Neuronal stem cell (in vitro differentiated cells): ENCODE measurements at regions not wholly inside any gene's neighbourhood (a gene's known extent, or its start where the extent isn't known, plus 50 kb on each side); places are given as distances from the start of the nearest gene placed in this dataset.

Experiments
- DNase-seq: peaks from one replicate; pipeline ENCODE4 v3.0.0-alpha.2; 2013; ENCODE audit warnings: low spot score
- H2AFZ ChIP-seq: one replicate; pipeline ENCODE4 v1.6.1; 2013; ENCODE audit warnings: mild to moderate bottlenecking, low read length, inconsistent platforms
- H2AK5ac ChIP-seq: 2 replicates; pipeline ENCODE4 v1.6.1; 2013; ENCODE audit warnings: low read depth, mild to moderate bottlenecking, inconsistent platforms, low read length, moderate library complexity, mixed read lengths
- H2BK120ac ChIP-seq: 2 replicates; pipeline ENCODE4 v1.6.1; 2013; ENCODE audit warnings: low read depth, mild to moderate bottlenecking, inconsistent platforms, low read length, moderate library complexity, mixed read lengths
- H2BK12ac ChIP-seq: one replicate; pipeline ENCODE4 v1.6.1; 2013; ENCODE audit warnings: low read length, inconsistent platforms
- H2BK15ac ChIP-seq: 2 replicates; pipeline ENCODE4 v1.6.1; 2013; ENCODE audit warnings: mild to moderate bottlenecking, low read length, inconsistent platforms, mixed read lengths
- H2BK5ac ChIP-seq: one replicate; pipeline ENCODE4 v1.6.1; 2013; ENCODE audit warnings: inconsistent platforms, mild to moderate bottlenecking, low read length, moderate library complexity
- H3K14ac ChIP-seq: one replicate; pipeline ENCODE4 v1.6.1; 2013; ENCODE audit warnings: low read length, inconsistent platforms
- H3K18ac ChIP-seq: 2 replicates; pipeline ENCODE4 v1.6.1; 2013; ENCODE audit warnings: low read length, inconsistent platforms
- H3K23ac ChIP-seq: 2 replicates; pipeline ENCODE4 v1.6.1; 2013; ENCODE audit warnings: low read depth, mild to moderate bottlenecking, mixed read lengths, low read length, inconsistent platforms; ENCODE audit not compliant: poor library complexity
- H3K27ac ChIP-seq: replicated peaks from 3 replicates; pipeline ENCODE4 v1.5.1; 2013; ENCODE audit warnings: low read length, inconsistent platforms
- H3K27me3 ChIP-seq, 3 experiments: 2 replicates each; pipeline ENCODE4 v1.6.1; 2013; ENCODE audit warnings: low read length in 3 of 3, mild to moderate bottlenecking in 2 of 3, inconsistent platforms in 1 of 3, low read depth in 1 of 3, mixed read lengths in 1 of 3, moderate library complexity in 1 of 3; ENCODE audit not compliant: control insufficient read depth in 3 of 3, insufficient read depth in 3 of 3
- H3K36me3 ChIP-seq, 2 donors: replicated peaks in 1 of 2; 2 replicates each; pipeline ENCODE4 v1.6.1; 2013; ENCODE audit warnings: low read length in 2 of 2; ENCODE audit not compliant: control insufficient read depth in 2 of 2, insufficient read depth in 2 of 2
- H3K4ac ChIP-seq: 2 replicates; pipeline ENCODE4 v1.6.1; 2013; ENCODE audit warnings: inconsistent platforms, mild to moderate bottlenecking, low read length, moderate library complexity
- H3K4me1 ChIP-seq, 2 donors: 1 replicate in 1 of 2; 2 replicates in 1 of 2; pipeline ENCODE4 v1.6.1; 2013; ENCODE audit warnings: low read length in 2 of 2, low read depth in 1 of 2; ENCODE audit not compliant: control insufficient read depth in 2 of 2, insufficient read depth in 1 of 2
- H3K4me2 ChIP-seq: one replicate; pipeline ENCODE4 v1.6.1; 2013; ENCODE audit warnings: mild to moderate bottlenecking, low read length, inconsistent platforms; ENCODE audit not compliant: insufficient read depth, poor library complexity, severe bottlenecking
- H3K4me3 ChIP-seq, 2 donors: 2 replicates each; pipeline ENCODE4 v1.5.1; 2013; ENCODE audit warnings: low read length in 2 of 2, mild to moderate bottlenecking in 2 of 2, inconsistent platforms in 1 of 2, moderate library complexity in 1 of 2
- H3K79me1 ChIP-seq: one replicate; pipeline ENCODE4 v1.6.1; 2013; ENCODE audit warnings: low read depth, mild to moderate bottlenecking, inconsistent platforms, low read length, moderate library complexity
- H3K9ac ChIP-seq: one replicate; pipeline ENCODE4 v1.6.1; 2013; ENCODE audit warnings: mild to moderate bottlenecking, low read depth, low read length, inconsistent platforms; ENCODE audit not compliant: poor library complexity
- H3K9me3 ChIP-seq, 2 donors: replicated peaks in 1 of 2; 2 replicates each; pipeline versions ENCODE3 to v1.6.1; 2013; ENCODE audit warnings: low read length in 2 of 2, mild to moderate bottlenecking in 2 of 2, inconsistent platforms in 1 of 2, low read depth in 1 of 2, mixed read lengths in 1 of 2, moderate library complexity in 1 of 2; ENCODE audit not compliant: control insufficient read depth in 2 of 2, insufficient read depth in 1 of 2
- H4K8ac ChIP-seq: one replicate; pipeline ENCODE4 v1.6.1; 2013; ENCODE audit warnings: low read depth, mild to moderate bottlenecking, inconsistent platforms, low read length, moderate library complexity
- H4K91ac ChIP-seq: one replicate; pipeline ENCODE4 v1.6.1; 2013; ENCODE audit warnings: low read length, low read depth, mild to moderate bottlenecking, inconsistent platforms; ENCODE audit not compliant: poor library complexity
- WGBS, 2 donors: extraction: QIAGEN DNeasy Blood & Tissue Kit; methylation state at CpG; one replicate each; pipeline ENCODE4 v1.1.7; 2013; ENCODE audit warnings: missing lambda C conversion rate in 2 of 2, mixed read lengths in 1 of 2; ENCODE audit not compliant: insufficient read length in 2 of 2, insufficient replicate concordance in 1 of 2; ENCODE audit errors: extremely low coverage in 2 of 2; 5-methylcytosine and 5-hydroxymethylcytosine counted together

GRCh38 chr4:30783751-30784150 lies 63.6 kb downstream of the PCDH7 start:
- no peak overlapping the region for H2BK15ac ChIP-seq
- H3K4ac ChIP-seq = no peak overlapping the region
- no peak overlapping the region for H2BK5ac ChIP-seq
- no peak overlapping the region for H3K23ac ChIP-seq
- no peak overlapping the region for H2BK12ac ChIP-seq
- no peak overlapping the region for H4K8ac ChIP-seq
- no peak overlapping the region for H3K14ac ChIP-seq
- H3K36me3 ChIP-seq = no peaks in the 10 kb centered on the region
- no peak overlapping the region for H3K27ac ChIP-seq
- H2BK120ac ChIP-seq = no peak overlapping the region
- H3K4me3 ChIP-seq = no peak overlapping the region
- H2AFZ ChIP-seq = peak overlapping the region; percentile 45
- no peak overlapping the region for H4K91ac ChIP-seq
- no peaks in the 10 kb centered on the region for H3K9me3 ChIP-seq
- no peak overlapping the region for H2AK5ac ChIP-seq
- H3K4me1 ChIP-seq = peaks cover 0 to 2% of the 10 kb centered on the region in 2 donors
- no peaks in the 10 kb centered on the region for H3K79me1 ChIP-seq
- DNase-seq = no peak
- H3K4me2 ChIP-seq = no peak overlapping the region
- no peak overlapping the region for H3K9ac ChIP-seq
- H3K27me3 ChIP-seq = no peaks in the 10 kb centered on the region
- no peak overlapping the region for H3K18ac ChIP-seq

- DNase-seq = no peak
Observed at GRCh38 chr4:30789219-30789671, 69.1 kb downstream of the PCDH7 start.

GRCh38 chr4:30790123-30790522 lies 70.0 kb downstream of the PCDH7 start:
- Histone ChIP-seq H2BK120ac (no peak overlapping the region), H3K4me1 (peaks cover 3 to 24% of the 10 kb centered on the region in 2 donors), H3K4me2 (no peak overlapping the region), H3K9ac (no peak overlapping the region), H3K36me3 (no peaks in the 10 kb centered on the region), H3K9me3 (no peaks in the 10 kb centered on the region), H4K8ac (no peak overlapping the region), H3K4ac (no peak overlapping the region), H3K27ac (no peak overlapping the region), H2BK5ac (no peak overlapping the region), H3K23ac (no peak overlapping the region), H2BK15ac (no peak overlapping the region), H3K79me1 (no peaks in the 10 kb centered on the region), H2BK12ac (no peak overlapping the region), H2AK5ac (no peak overlapping the region), H3K27me3 (no peaks in the 10 kb centered on the region), H3K14ac (no peak overlapping the region), H4K91ac (no peak overlapping the region), H3K18ac (no peak overlapping the region), H3K4me3 (no peak overlapping the region), H2AFZ (no peak overlapping the region)
- WGBS, 2 donors = no CpG with 5 or more reads among the region's 1 CpG
- no peak for DNase-seq

More at GRCh38 chr4:30789219-30789671, 69.1 kb downstream of the PCDH7 start:
- no peak overlapping the region for H3K4me3 ChIP-seq
- H3K27me3 ChIP-seq = no peaks in the 10 kb centered on the region
- H3K9me3 ChIP-seq = no peaks in the 10 kb centered on the region
- H3K9ac ChIP-seq = no peak overlapping the region
- H3K4me1 ChIP-seq = peaks cover 3 to 23% of the 10 kb centered on the region in 2 donors
- no peak overlapping the region for H3K18ac ChIP-seq
- H2BK120ac ChIP-seq = no peak overlapping the region
- H3K79me1 ChIP-seq = no peaks in the 10 kb centered on the region
- no peak overlapping the region for H4K8ac ChIP-seq
- H2BK5ac ChIP-seq = no peak overlapping the region
- no peak overlapping the region for H2BK15ac ChIP-seq
- peak overlapping the region; percentile 64 for H2AFZ ChIP-seq
- H3K14ac ChIP-seq = no peak overlapping the region
- H2BK12ac ChIP-seq = no peak overlapping the region
- no peaks in the 10 kb centered on the region for H3K36me3 ChIP-seq
- no peak overlapping the region for H3K23ac ChIP-seq
- H2AK5ac ChIP-seq = no peak overlapping the region
- no peak overlapping the region for H3K4ac ChIP-seq
- WGBS, 2 donors = no CpG with 5 or more reads among the region's 2 CpGs
- no peak overlapping the region for H3K4me2 ChIP-seq
- no peak overlapping the region for H3K27ac ChIP-seq
- no peak overlapping the region for H4K91ac ChIP-seq

DNA sequence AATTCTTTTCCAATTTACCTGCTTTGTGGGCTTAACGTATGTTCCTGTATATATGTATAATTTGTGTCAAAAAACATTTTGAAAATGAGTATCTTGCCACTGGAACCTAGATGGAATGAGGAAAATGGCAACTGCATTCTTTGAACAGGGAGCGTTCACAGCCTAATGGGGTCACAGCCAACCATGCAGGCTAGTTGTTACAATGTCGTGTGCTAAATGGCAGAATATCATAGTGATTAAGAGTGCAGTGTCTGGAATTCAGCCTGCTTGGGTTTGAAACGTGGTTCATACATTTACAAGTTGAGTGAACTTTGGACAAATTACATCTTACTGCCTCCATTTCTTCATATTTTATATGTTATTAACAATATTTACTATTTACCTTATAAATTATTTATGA lies 70.8 kb downstream of the PCDH7 start:
- no peak overlapping the region for H4K8ac ChIP-seq
- no peak overlapping the region for H2AFZ ChIP-seq
- H3K14ac ChIP-seq = no peak overlapping the region
- no peak overlapping the region for H3K23ac ChIP-seq
- no peak overlapping the region for H3K18ac ChIP-seq
- H3K4me2 ChIP-seq = no peak overlapping the region
- H2BK12ac ChIP-seq = no peak overlapping the region
- H3K9me3 ChIP-seq = no peaks in the 10 kb centered on the region
- H3K36me3 ChIP-seq = no peaks in the 10 kb centered on the region
- no peaks in the 10 kb centered on the region for H3K79me1 ChIP-seq
- H2AK5ac ChIP-seq = no peak overlapping the region
- H3K27me3 ChIP-seq = no peaks in the 10 kb centered on the region
- no peak overlapping the region for H3K4me3 ChIP-seq
- H2BK15ac ChIP-seq = no peak overlapping the region
- H2BK5ac ChIP-seq = no peak overlapping the region
- whole genome bisulfite sequencing, 2 donors = no CpG with 5 or more reads among the region's 4 CpGs
- H3K4me1 ChIP-seq = peaks cover 3 to 24% of the 10 kb centered on the region in 2 donors
- no peak for DNase-seq
- H2BK120ac ChIP-seq = no peak overlapping the region
- no peak overlapping the region for H4K91ac ChIP-seq
- H3K9ac ChIP-seq = no peak overlapping the region
- no peak overlapping the region for H3K27ac ChIP-seq
- H3K4ac ChIP-seq = no peak overlapping the region
